HG02588 (cell line): ENCODE measurements at regions not wholly inside any gene's neighbourhood (a gene's known extent, or its start where the extent isn't known, plus 50 kb on each side); places are given as distances from the start of the nearest gene placed in this dataset.

Experiments
- ATAC-seq: cut with Tn5 transposase; IDR thresholded peaks from one replicate; pipeline ENCODE4 v1.9.1; 2021; ENCODE audit warnings: mild to moderate bottlenecking, moderate library complexity; ENCODE audit not compliant: unreplicated experiment

- ATAC-seq: no peak
Measured at GRCh38 chr14:71273366-71273765, 366.1 kb downstream of the PCNX1 start.

GRCh38 chr14:71284048-71284447 is 376.8 kb downstream of the PCNX1 start:
- no peak for ATAC-seq

- no peak for ATAC-seq
Measured at GRCh38 chr14:71286126-71286525, 378.9 kb downstream of the PCNX1 start.

- ATAC-seq: no peak
Measured at GRCh38 chr14:71287567-71287966, 380.3 kb downstream of the PCNX1 start.

- ATAC-seq: peak; percentile 84
Measured at GRCh38 chr14:71289536-71289935, 382.3 kb downstream of the PCNX1 start.

- no peak for ATAC-seq
Measured at GRCh38 chr14:71290301-71290700, 383.0 kb downstream of the PCNX1 start.

GRCh38 chr14:71290960-71291466 is 383.8 kb downstream of the PCNX1 start:
- ATAC-seq: no peak

GRCh38 chr14:71296184-71296583 is 388.9 kb downstream of the PCNX1 start:
- no peak for ATAC-seq

GRCh38 chr14:71300566-71301330 is 393.5 kb downstream of the PCNX1 start:
- ATAC-seq: no peak

GRCh38 chr14:71301611-71302010 is 394.4 kb downstream of the PCNX1 start:
- no peak for ATAC-seq

- no peak for ATAC-seq
Measured at GRCh38 chr14:71304690-71305089, 397.4 kb downstream of the PCNX1 start.

GRCh38 chr14:71308671-71309070 is 401.4 kb downstream of the PCNX1 start:
- no peak for ATAC-seq

- no peak for ATAC-seq
Measured at GRCh38 chr14:71309756-71310155, 402.5 kb downstream of the PCNX1 start.

GRCh38 chr14:71311061-71311460 is 403.8 kb downstream of the PCNX1 start:
- ATAC-seq: no peak

- no peak for ATAC-seq
Measured at GRCh38 chr14:71314717-71315116, 407.5 kb downstream of the PCNX1 start.

- ATAC-seq: no peak
Measured at GRCh38 chr14:71317385-71318096, 410.3 kb downstream of the PCNX1 start.

- ATAC-seq: no peak
Measured at GRCh38 chr14:71318097-71318459, 410.8 kb downstream of the PCNX1 start.

GRCh38 chr14:71319666-71320065 is 412.4 kb downstream of the PCNX1 start:
- no peak for ATAC-seq

- ATAC-seq: peak; percentile 80
Measured at GRCh38 chr14:71320107-71320733, 413.0 kb downstream of the PCNX1 start, which contains the start of gene SIPA1L1. Gene SIPA1L1 (plus strand): TSS chr14:71320476.

- ATAC-seq: peak; percentile 33
Measured at GRCh38 chr14:71320734-71321573, 413.7 kb downstream of the PCNX1 start.
